Hepatocyte (in vitro differentiated cells): ENCODE measurements at regions not wholly inside any gene's neighbourhood (a gene's known extent, or its start where the extent isn't known, plus 50 kb on each side); places are given as distances from the start of the nearest gene placed in this dataset.

ENCODE experiments used
- DNase-seq: peaks from one replicate; pipeline ENCODE4 v3.0.0-alpha.2; 2016; ENCODE audit warnings: low spot score
- H2AFZ ChIP-seq: fragments of 200-600 bp; sonication (generic); 2 replicates; pipeline ENCODE4 v1.6.0; 2016; ENCODE audit warnings: antibody characterized with exemption, mild to moderate bottlenecking
- H3K27ac ChIP-seq: fragments of 200-600 bp; sonication (generic); 2 replicates; pipeline ENCODE4 v1.5.1; 2016; ENCODE audit warnings: mild to moderate bottlenecking
- H3K27me3 ChIP-seq: fragments of 200-600 bp; sonication (generic); 2 replicates; pipeline ENCODE4 v1.6.1; 2016
- H3K36me3 ChIP-seq: fragments of 200-600 bp; sonication (generic); replicated peaks from 2 replicates; pipeline ENCODE4 v1.5.1; 2016; ENCODE audit warnings: low read depth; ENCODE audit not compliant: insufficient read depth
- H3K4me1 ChIP-seq: fragments of 200-600 bp; sonication (generic); 2 replicates; pipeline ENCODE4 v1.5.1; 2016; ENCODE audit warnings: mild to moderate bottlenecking, moderate library complexity; ENCODE audit not compliant: insufficient read depth
- H3K4me2 ChIP-seq: fragments of 200-600 bp; sonication (generic); 2 replicates; pipeline ENCODE4 v1.6.0; 2016
- H3K4me3 ChIP-seq: fragments of 200-600 bp; sonication (generic); 2 replicates; pipeline ENCODE4 v1.5.1; 2016; ENCODE audit warnings: mild to moderate bottlenecking
- H3K79me2 ChIP-seq: fragments of 200-600 bp; sonication (generic); 2 replicates; pipeline ENCODE4 v1.6.0; 2017; ENCODE audit warnings: mild to moderate bottlenecking
- H3K9me2 ChIP-seq: fragments of 200-600 bp; sonication (generic); replicated peaks from 2 replicates; pipeline ENCODE4 v1.6.0; 2017; ENCODE audit warnings: mild to moderate bottlenecking; ENCODE audit not compliant: insufficient read depth
- H3K9me3 ChIP-seq: fragments of 200-600 bp; sonication (generic); 2 replicates; pipeline ENCODE4 v1.5.1; 2016; ENCODE audit warnings: low read depth, mild to moderate bottlenecking
- H4K20me1 ChIP-seq: fragments of 200-600 bp; sonication (generic); 2 replicates; pipeline ENCODE4 v1.6.0; 2016; ENCODE audit warnings: mild to moderate bottlenecking; ENCODE audit not compliant: insufficient read depth, poor library complexity, severe bottlenecking
- EZH2 ChIP-seq: fragments of 200-600 bp; sonication (generic); IDR thresholded peaks from 2 replicates; pipeline ENCODE4 v1.6.1; 2016; ENCODE audit warnings: antibody characterized with exemption, mild to moderate bottlenecking, borderline replicate concordance
- EZH2phosphoT487 ChIP-seq: fragments of 200-600 bp; sonication (generic); IDR thresholded peaks from one replicate; pipeline ENCODE4 v1.6.1; 2018; ENCODE audit warnings: antibody characterized with exemption, mild to moderate bottlenecking, low read depth, moderate library complexity; ENCODE audit not compliant: unreplicated experiment, severe bottlenecking
- WGBS: methylation state at CpG from one replicate; pipeline ENCODE4 v1.1.6; 2016; ENCODE audit warnings: low lambda C conversion rate; ENCODE audit errors: missing lambda C conversion rate; 5-methylcytosine and 5-hydroxymethylcytosine counted together
- TF ChIP-seq, protein P1 (sequence below): fragments of 200-600 bp; sonication (generic); IDR thresholded peaks from 2 replicates; pipeline ENCODE4 v1.5.1; 2016; ENCODE audit warnings: antibody characterized with exemption, mild to moderate bottlenecking; ENCODE audit not compliant: poor library complexity

DNA sequence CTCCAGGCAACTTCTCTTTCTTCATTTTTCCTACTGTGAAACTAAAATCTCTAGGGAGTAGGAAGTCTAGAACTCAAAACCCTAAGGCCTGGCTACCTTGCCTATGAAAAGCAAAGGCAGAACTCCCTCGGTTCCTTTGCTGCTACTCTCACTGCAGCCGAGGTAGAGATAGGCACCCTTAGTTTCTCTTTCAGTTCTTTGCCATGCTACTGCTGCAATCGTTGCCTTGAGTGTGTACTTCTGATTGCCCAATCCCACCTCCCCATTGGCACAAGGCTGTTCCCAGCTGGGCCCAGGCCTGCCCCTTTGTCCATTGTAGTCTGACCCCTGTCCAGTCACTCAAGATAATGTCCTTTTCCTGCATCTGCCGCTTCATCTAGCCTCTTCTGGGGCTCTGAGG, 92.3 kb upstream of the MRPS22 start:
- Histone ChIP-seq H3K36me3 (no peaks in the 10 kb centered on the region), H3K9me3 (no peaks in the 10 kb centered on the region), H3K27ac (no peak overlapping the region), H3K4me2 (no peak overlapping the region), H4K20me1 (no peaks in the 10 kb centered on the region), H2AFZ (no peak overlapping the region), H3K4me3 (no peak overlapping the region), H3K79me2 (no peaks in the 10 kb centered on the region), H3K27me3 (no peaks in the 10 kb centered on the region), H3K9me2 (no peaks in the 10 kb centered on the region), H3K4me1 (no peaks in the 10 kb centered on the region)
- TF ChIP-seq, protein P1, sequence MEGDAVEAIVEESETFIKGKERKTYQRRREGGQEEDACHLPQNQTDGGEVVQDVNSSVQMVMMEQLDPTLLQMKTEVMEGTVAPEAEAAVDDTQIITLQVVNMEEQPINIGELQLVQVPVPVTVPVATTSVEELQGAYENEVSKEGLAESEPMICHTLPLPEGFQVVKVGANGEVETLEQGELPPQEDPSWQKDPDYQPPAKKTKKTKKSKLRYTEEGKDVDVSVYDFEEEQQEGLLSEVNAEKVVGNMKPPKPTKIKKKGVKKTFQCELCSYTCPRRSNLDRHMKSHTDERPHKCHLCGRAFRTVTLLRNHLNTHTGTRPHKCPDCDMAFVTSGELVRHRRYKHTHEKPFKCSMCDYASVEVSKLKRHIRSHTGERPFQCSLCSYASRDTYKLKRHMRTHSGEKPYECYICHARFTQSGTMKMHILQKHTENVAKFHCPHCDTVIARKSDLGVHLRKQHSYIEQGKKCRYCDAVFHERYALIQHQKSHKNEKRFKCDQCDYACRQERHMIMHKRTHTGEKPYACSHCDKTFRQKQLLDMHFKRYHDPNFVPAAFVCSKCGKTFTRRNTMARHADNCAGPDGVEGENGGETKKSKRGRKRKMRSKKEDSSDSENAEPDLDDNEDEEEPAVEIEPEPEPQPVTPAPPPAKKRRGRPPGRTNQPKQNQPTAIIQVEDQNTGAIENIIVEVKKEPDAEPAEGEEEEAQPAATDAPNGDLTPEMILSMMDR, result no peak
- TF ChIP-seq EZH2phosphoT487 (no peak), EZH2 (no peak)
- WGBS, result 92% methylated on average over 4 of the region's 4 CpGs
- no peak for DNase-seq

DNA sequence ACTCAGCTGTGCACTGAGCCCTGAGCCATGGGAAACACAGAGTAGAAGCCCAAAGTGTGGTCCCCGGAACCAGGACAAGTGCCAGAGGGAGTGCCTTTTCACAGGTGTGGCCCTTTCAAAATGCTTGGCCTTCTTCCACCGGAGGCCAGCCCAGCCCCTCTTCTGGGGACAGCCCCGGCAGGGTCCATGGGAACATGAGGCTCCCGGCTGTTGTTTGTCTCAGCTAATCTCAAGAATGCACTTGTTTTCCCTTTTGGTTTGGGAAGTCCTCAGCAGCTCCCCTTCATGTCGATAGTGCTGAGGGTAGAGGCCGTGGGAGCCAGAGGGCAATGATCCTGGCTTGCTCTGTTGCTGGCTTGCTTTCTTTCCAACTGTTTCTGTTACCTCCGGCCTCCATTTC, 91.1 kb upstream of the MRPS22 start:
- Histone ChIP-seq H3K27ac (no peak overlapping the region), H3K4me1 (no peaks in the 10 kb centered on the region), H3K79me2 (no peaks in the 10 kb centered on the region), H3K27me3 (no peaks in the 10 kb centered on the region), H2AFZ (no peak overlapping the region), H3K4me2 (no peak overlapping the region), H3K9me2 (no peaks in the 10 kb centered on the region), H3K36me3 (no peaks in the 10 kb centered on the region), H3K9me3 (no peaks in the 10 kb centered on the region), H4K20me1 (no peaks in the 10 kb centered on the region), H3K4me3 (no peak overlapping the region)
- 80% methylated on average over 7 of the region's 7 CpGs for WGBS
- no peak for DNase-seq
- TF ChIP-seq EZH2phosphoT487 (no peak), EZH2 (no peak)
- TF ChIP-seq, protein P1, result no peak

DNA sequence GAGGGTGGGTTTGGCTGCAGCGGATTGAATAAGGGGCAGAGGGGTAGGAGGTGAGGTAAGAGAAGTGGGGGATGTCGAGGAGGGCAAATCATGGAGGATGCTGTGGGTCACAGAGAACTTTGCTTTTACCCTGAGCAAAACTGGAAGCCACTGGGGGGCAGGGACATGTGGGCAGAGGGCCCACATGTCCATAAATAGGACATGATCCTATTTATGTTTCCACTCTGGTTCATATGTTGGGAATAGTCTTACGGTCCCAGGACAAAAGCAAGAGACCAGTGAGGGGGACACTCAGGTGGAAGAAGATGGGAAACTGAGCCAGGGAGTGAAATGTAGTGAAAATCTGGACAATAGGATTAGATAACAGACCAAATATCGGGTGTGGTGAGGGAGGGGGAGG, 85.5 kb upstream of the MRPS22 start:
- no peaks in the 10 kb centered on the region for H3K9me3 ChIP-seq
- H3K9me2 ChIP-seq, result no peaks in the 10 kb centered on the region
- no peaks in the 10 kb centered on the region for H3K27me3 ChIP-seq
- TF ChIP-seq EZH2 (no peak), EZH2phosphoT487 (no peak)
- TF ChIP-seq, protein P1, result no peak
- no peaks in the 10 kb centered on the region for H3K79me2 ChIP-seq
- no peak overlapping the region for H2AFZ ChIP-seq
- H4K20me1 ChIP-seq, result no peaks in the 10 kb centered on the region
- 74% methylated on average over 4 of the region's 4 CpGs for WGBS
- no peak overlapping the region for H3K4me2 ChIP-seq
- H3K27ac ChIP-seq, result no peak overlapping the region
- H3K36me3 ChIP-seq, result no peaks in the 10 kb centered on the region
- H3K4me3 ChIP-seq, result no peak overlapping the region
- no peak for DNase-seq
- no peaks in the 10 kb centered on the region for H3K4me1 ChIP-seq

DNA sequence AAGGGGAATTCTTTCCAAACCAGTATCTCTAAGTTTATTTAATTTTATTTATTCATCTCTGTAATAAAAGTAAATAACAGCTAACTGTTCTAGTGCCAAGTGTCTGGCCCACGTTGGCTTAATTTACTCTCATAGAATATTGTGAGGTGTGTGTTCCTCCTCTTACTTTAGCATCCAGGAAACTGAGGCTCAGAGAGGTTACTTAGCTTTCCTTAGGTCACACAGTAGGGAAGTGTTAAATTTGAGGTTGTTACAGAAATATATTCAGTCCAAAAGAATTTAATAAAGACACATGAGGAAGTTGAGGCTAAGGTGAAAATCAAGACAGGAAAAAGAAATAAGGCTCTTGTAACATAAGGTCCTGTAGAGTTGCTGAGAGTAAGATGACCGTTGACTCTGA, 84.4 kb upstream of the MRPS22 start:
- no peak overlapping the region for H3K4me3 ChIP-seq
- H3K27ac ChIP-seq, result no peak overlapping the region
- TF ChIP-seq EZH2 (no peak), EZH2phosphoT487 (no peak)
- TF ChIP-seq, protein P1, result no peak
- no peak for DNase-seq
- no peak overlapping the region for H2AFZ ChIP-seq
- WGBS, result 69% methylated on average over 2 of the region's 2 CpGs
- no peaks in the 10 kb centered on the region for H3K9me3 ChIP-seq
- H3K79me2 ChIP-seq, result no peaks in the 10 kb centered on the region
- H3K4me2 ChIP-seq, result no peak overlapping the region
- no peaks in the 10 kb centered on the region for H3K9me2 ChIP-seq
- no peaks in the 10 kb centered on the region for H3K36me3 ChIP-seq
- no peaks in the 10 kb centered on the region for H3K4me1 ChIP-seq
- no peaks in the 10 kb centered on the region for H4K20me1 ChIP-seq
- H3K27me3 ChIP-seq, result no peaks in the 10 kb centered on the region
